RKO (cell line): ENCODE measurements at regions not wholly inside any gene's neighbourhood (a gene's known extent, or its start where the extent isn't known, plus 50 kb on each side); places are given as distances from the start of the nearest gene placed in this dataset.

Experiments used
- DNase-seq: peaks from one replicate; pipeline ENCODE4 v3.0.0-alpha.2; 2016; ENCODE audit warnings: low spot score

DNA sequence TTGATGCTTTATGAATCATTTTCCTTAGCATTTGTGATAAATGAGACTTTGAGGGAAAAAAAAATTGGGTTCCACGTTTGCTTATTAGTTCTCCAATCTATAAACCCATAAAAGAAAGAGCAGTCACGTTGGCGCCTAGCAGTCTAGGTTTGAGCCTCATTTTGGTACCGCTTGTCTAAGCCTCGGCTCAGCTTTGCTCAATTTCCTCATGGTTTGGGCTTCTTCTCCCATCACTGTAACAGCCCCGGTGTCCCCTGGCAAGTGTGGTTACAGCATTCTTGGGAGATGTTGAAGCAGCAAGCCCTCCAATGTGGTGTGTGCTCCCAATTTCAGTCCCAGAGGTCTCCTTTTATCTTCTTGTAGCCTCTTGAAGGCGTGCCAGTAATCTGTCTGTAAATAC is 578.4 kb downstream of the CDK5RAP2 start:
- DNase-seq, result no peak

- no peak for DNase-seq
These were observed 581.4 kb downstream of the CDK5RAP2 start for GRCh38 chr9:119998614-119999013.

- no peak for DNase-seq
These were observed 588.2 kb downstream of the CDK5RAP2 start for GRCh38 chr9:119991797-119992196.

DNA sequence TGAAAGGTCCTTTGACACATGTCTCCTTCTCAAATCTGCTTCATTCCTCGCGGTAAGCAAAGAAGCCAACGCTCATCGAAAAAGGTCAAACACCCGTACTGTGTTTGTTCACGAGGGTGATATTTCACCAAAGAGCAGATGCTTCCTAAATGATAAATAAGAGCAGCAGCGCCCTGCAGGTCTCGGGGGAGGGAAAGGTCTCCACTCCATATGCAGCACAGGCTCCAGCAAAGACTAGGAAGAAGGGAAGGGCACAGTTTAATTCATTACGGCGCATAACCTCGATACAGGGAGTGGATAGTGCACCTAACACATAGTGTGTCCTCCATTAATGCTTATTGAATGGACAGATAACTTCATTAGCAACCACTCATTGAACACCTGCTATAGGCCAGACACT is 593.3 kb downstream of the CDK5RAP2 start:
- no peak for DNase-seq

- DNase-seq, result no peak
These were observed 593.8 kb downstream of the CDK5RAP2 start for GRCh38 chr9:119986205-119986604.

DNA sequence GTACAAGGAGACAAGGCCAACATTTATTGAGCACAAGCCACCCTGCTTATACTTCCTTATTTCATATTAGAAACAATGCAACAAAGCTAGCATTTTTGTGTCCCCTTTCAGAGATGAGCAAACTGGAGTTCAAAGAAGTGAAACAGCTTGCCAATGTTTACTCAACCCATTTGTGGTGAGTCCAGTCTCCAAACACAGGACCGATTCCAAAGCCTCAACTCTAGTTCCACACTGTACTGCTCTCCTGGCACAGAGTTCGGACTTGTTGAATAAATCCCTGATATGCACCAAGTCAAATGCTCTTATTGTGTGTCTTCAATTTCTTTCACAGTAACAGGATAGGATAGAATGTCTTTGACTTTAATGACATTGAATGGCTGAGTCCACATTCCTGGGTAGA is 604.8 kb upstream of the BRINP1 start:
- no peak for DNase-seq

DNA sequence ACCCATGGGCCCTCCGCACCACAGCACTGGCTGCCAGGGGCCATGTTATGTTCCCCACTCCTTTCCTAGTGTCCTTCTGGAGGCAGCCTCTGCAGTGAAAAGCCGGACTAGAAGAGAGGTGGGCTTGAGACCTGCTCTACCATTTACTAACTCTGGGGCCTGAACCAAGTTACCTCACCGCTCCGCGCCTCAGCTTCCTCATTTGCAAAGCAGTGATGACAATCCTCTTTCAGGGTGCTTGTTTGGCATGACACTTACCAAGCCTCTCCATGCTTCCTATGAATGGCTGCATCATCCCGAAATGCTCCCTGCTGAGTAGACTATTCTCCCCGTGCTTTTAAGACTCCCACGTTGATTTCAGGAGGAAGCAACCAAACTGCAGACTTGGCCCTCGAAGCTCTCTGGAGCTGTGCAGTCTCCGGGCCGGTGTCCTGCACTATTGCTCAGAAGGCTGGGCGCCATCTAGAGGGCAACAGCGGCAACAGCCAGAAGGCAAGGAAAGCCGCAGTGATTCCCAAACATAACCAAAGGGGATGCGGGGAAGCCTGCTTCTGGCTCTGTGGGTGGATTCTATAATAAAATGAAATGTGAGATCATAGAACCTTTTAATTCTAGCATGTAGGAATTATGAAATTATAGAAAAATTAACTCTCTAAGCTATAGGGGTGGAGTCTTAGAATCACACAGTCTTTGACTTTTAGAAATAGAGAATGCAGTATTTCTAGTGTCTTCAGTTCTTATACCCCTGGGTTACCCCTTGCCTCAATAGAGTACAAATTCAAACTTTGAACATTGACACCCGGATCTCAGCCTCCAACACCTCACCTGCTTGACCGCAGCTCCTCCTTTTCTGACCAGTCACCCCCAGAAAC is 599.8 kb upstream of the BRINP1 start:
- DNase-seq, result peak; percentile 74

DNA sequence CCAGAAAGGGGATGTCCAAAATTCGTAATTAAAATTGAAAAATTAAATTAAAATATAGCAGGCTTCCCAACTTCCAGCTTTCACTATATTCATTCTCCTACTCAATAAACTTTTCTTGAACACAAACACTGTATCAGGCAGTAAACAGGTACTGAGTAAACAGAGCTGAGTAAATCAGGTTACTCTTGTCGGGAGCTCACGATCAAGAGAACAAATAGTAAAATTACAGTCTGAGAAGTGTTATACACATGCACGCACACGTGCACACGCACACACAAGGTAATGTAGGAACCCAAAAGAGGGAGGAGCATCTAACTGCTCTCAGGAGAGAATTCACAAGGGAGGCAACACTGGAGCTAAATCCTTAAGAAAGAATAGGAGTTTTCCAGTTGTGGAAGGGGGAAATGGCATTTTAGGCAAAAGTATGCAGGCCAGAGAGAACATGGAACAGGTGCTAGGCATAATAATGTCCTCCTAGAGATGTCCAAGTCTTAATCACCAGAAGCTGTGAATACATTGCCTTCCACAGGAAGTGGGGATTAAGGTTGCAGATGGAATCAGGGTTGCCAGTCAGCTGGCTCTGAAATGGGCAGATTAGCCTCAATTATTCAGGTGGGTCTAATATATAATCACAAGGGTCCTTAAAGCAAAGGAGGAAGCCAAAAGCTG is 598.8 kb upstream of the BRINP1 start:
- DNase-seq, result no peak

DNA sequence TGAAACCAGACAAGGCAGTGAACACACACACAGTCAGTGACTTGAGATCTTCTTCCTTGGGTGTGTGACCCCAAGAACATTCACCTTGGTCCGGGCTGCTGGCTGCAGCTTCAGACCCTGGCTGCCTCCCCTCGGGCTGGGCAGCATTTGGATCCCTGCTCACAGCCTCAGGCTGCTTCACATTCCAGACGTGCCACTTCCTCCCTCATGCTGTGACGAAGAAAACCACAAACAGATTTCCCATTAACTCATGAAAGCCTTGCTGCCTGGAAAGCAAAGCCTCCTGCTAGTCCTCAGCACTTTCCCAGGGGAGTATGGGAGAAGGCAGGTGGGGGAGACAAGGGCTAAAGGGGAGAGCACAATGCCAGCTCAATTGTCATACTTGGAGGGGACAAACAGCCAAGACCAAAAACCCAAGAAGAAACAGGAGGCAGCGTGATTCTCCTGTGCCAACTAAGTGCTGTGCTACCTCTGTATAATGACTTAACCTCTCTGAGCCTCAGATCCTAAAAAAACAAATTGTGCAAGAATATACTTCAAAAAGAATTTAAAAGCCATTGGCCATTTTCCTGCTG is 594.6 kb upstream of the BRINP1 start:
- DNase-seq, result peak; percentile 49

DNA sequence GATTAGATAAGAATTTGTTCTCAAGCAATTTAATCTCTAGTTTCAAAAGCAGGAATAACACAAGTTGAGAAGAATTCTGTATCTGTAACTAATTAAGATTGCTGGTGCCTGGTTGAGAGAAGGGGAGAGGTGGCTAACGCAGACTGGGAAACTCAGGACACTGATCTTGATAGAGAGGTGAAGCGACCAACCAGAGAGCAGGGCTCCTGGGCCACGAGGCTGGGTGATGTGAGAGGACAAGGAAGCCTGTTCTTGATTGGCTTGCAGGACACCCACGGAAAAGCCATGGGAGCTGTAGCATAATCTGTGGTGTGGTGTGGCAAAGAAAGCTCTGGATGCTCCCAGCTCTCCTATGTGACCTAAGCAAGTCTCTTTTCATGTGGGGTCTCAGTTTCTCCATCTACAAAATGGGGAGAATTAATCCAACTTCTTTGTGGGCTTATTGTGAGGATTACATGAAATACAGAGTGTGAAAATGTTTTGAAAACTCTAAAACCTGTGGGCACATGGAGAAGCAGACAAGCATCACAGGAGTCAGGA is 594.1 kb upstream of the BRINP1 start:
- no peak for DNase-seq

DNA sequence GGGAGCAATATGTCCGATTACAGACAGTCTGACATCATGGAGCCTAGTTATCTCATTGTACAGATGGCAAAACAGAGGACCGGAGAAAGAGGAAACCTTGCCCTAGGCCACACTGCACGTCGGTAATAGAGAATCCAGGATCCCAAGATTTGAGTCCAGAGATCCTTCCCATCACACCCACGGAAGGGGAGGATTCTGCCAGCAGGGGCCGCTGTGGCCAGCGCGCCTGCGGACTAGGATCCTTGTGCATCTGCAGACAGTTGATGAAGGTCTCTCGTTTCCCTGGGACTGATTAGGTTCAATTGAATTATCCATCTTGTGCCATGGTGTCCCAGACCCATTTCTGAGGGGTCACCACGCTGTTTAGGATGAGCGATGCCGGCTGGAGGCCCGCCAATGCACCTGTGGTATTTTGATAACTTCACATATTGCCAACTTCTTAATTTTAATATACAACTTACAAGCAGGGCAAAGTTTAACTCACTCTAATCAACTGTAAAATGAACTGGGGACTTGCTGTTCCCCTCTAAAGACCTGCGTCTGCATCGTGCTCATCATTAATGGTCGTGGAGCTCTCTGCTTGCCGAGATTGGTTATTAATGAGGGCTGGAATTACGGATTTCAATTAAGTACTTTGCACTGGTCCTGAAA is 592.7 kb upstream of the BRINP1 start:
- peak; percentile 31 for DNase-seq

- no peak for DNase-seq
These were observed 590.8 kb upstream of the BRINP1 start for GRCh38 chr9:119959846-119960545.

DNA sequence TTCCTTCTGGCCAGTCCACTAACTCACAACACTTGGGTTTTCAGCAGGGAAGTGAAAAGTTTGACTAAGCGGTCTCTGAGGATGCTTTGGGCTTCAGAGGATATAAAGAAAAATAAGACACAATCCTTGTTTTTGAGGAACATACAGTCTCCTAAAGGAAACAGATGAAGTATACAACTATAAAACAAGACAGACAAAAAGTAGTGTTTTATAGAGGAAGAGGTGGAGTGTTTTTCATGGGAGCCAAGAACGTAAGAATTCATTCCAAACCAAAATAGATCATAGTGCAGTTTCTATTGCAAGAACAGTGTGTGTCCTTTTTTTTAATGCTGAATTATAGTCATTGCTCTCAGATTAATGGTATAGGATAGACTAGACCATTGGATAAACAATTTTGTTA is 586.9 kb upstream of the BRINP1 start:
- no peak for DNase-seq

- DNase-seq, result no peak
These were observed 586.0 kb upstream of the BRINP1 start for GRCh38 chr9:119955276-119955675.

DNA sequence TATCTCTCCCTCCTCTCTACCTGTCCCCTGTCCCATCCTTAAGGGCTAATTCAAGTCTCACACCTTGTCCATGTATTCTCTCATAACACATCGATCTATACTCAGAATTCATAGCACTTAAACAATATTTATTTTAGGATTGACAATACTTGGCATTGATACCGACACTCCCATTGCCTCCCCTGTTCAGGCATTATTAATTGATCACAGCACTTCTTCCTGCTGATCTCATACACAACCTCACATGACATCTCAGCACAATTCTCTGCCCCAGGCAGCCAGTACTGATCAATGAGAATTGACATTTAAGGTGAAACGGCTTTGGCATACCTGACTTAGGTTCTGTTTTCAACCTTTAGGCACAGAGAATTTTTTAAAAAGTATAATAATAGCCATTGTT is 582.4 kb upstream of the BRINP1 start:
- no peak for DNase-seq

DNA sequence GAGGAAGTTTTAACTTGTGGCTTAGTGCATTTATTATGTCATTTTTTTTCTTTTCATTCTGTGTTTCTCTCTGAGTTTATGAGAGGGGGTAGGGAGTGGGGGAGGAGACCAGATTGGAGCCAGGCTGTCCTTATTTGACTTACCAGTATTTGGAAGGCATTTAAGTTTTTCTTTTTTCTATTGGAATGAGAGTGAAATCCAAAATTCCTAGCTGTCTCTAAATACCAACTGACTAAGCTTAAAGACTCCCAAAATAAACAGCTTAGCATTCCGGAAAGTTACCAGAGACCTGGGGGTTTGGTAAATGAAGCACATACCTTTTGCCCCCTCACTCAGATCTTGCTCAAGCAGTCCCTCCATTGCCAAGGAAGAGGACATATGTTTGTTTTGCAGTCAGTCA is 581.9 kb upstream of the BRINP1 start:
- no peak for DNase-seq

DNA sequence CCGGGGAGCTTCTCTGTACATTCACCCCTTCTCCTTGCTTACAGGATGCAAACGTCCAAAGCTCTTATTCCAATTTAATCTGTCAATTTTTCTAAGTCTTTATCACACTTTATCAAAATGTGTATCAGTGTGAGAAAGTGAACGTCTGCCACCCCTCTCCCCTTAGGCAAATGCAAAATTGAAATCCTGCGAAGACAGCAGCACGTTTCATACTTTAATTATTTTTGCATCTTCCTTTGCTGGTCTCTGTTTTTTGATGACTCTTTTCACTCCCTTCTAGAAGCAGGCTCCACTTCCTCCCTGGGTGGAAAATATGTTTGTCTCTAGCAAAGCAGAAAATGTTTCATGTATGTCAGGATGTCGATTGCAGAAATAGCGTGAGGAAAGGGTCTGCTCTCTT is 576.5 kb upstream of the BRINP1 start:
- no peak for DNase-seq

- no peak for DNase-seq
These were observed 571.9 kb upstream of the BRINP1 start for GRCh38 chr9:119941091-119941490.

DNA sequence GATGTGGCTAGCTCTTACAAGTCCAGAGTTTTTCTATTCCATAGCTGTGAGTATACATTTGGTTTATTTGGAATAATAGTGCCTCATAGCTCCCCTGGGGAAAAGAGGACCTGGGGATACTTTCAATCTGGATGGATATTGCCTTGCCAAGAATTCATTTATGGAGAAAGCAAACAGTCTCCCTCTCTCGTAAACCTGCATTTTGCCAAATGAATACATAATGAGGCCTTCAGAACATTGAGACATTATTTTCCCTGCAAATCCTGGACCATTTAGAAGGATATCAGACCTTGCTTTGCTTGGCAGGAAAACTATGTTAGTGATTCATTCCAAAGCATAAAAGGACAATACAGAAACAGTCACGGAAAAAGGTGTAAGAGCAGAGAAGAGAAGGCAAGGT is 569.6 kb upstream of the BRINP1 start:
- DNase-seq, result no peak

DNA sequence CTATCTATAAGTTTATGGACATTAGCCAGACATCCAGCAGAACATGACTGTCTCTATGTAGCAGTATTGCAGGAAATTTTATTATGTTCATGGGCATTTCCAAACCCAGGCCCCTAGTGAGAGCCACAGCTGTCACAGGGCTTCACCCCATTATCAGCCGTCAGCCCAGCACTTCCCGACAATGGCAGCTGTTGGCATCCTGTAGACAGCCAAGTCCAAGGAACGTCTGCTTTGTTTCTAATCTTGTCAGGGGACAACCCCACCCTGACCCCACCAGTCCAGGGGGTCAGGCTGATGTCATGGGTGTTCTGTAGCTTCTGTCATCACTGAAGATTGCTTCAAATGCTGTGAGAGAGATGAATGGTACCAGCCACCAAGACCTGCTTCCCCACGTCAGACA is 565.3 kb upstream of the BRINP1 start:
- no peak for DNase-seq

DNA sequence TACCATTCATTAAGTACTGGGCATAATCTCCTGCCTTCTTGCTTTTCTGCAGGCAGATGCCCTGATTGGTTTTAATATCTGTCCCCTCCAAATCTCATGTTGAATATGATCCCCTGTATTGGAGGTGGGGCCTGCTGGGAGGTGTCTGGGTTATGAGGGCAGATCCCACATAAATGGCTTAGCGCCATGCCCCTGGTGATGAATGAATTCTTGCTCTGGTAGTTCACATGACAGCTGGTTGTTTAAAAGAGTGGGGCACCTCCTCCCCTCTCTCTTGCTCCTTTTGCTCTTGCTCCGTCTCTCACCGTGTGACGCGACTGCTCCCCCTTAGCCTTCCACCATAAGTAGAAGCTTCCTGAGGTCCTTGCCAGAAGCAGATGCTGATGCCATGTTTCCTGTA is 564.0 kb upstream of the BRINP1 start:
- DNase-seq, result no peak

- no peak for DNase-seq
These were observed 555.5 kb upstream of the BRINP1 start for GRCh38 chr9:119924736-119925135.
